Nucleus accumbens (tissue), 56 donors: ENCODE measurements at regions not wholly inside any gene's neighbourhood (a gene's known extent, or its start where the extent isn't known, plus 50 kb on each side); places are given as distances from the start of the nearest gene placed in this dataset.

ENCODE experiments used
- DNase-seq, 56 donors: peaks; one replicate each; lab custom pipeline; 2025; lab: John Stamatoyannopoulos, UW

GRCh38 chr1:218705911-218706893 is 361.1 kb downstream of the TGFB2 start:
- DNase-seq = no peak

DNA sequence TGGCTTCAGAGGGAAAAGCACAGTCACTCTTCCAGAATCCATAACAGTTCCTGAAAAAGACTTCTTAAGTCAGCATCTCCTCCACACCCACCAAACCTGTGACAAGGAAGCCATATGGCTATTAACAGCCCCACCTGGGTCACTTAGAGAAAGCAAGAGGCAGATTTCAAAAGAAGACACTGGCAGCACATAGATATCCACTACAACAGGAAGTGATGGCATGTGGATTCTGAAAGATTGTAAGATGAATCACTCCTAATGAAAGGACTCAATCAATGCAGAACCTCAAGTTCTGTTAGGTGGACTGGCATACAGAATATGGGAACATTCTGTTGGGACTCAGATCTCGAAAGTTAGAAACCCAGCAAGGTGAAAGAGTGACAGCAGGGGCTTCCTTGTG is 365.9 kb downstream of the TGFB2 start:
- no peak for DNase-seq

GRCh38 chr1:218711884-218712674 is 366.9 kb downstream of the TGFB2 start:
- no peak for DNase-seq

DNA sequence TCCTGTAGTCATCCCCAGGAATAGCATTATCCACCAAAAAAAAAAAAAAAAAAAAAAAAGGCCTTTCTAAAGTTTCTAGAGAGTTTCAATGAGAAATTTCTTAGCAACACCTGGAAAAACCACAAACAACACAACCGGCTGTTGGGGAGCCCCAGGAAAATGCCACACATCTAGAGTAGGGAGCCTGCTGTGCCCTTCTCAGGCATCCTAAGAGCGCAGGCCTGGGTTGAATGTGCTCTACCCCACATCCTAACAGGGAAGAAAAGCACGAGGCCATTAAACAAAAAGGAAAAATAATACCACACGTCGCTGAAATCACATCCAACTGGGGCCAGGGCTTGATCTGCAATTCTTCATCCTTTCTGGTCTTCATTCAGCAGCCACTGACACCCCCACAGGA is 367.5 kb downstream of the TGFB2 start:
- DNase-seq = no peak

DNA sequence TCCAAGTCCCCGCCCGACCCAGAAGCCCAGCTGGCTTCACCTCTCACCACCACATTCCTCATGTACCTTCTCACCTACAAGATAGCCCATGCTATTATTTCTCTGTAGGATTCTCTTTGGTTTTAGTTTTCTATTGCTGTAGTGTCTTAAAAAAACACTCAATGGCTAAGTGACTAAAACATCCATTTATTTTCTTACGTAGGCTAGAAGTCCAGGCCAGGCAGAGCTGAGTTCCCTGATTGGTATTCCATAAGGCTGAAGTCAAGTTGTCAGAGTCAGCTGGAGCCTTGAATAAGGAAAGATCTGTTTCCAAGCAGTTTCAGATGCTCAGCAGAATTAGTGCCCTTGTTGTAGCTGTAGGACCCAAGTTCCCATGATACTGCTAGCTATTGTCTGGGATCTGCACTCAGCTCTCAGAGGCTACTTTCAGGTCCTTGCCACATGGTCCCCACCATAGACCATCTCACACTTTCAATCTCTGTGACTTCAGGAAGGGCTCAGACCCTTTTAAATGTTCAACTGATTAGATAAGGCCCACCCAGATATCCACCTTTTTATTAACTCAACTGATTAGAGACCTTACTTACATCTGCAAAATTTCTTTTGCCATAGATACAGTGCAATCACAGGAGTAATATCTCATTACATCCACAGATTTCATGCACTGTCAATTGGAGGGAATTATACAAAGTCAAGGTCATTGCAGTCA is 371.0 kb downstream of the TGFB2 start:
- DNase-seq = no peak

- DNase-seq = no peak
Measured at GRCh38 chr1:218717575-218717974, 372.4 kb downstream of the TGFB2 start.

DNA sequence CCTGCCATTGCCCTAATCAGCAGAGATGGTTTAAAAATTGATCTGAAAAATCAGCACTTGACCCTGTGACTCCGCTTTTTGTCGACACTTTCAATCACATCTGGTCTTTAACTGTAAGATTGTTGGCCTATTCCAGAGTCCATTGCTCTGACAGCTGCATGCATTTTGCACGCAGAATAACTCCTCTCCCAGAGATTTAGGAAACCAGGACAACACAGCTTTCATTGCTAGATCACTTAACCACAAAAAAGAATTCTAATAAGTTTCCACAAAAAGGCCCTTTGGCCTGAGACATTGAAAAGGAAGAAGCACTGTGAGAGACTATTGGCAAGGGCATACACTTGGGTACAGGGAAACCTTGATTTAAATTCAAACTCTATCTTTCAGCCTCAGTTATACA is 373.1 kb downstream of the TGFB2 start:
- no peak for DNase-seq

DNA sequence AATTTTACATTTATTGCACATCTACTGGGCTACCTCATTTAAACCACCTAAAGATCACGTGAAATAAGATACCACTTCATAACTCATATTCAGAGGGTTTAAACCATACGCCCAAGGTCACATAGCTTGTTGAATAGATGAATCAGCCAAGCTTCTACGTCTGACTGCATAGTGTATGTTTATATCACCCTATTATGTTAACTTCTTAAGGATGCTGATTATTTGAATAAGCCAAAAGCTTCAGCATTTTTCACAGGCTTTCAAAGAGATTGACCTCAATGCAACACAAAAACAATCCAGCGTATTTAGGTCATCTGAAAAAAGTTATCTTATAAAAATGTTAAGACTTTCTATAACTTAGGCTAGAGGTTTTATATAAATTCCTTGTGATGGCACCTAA is 373.8 kb downstream of the TGFB2 start:
- no peak for DNase-seq

DNA sequence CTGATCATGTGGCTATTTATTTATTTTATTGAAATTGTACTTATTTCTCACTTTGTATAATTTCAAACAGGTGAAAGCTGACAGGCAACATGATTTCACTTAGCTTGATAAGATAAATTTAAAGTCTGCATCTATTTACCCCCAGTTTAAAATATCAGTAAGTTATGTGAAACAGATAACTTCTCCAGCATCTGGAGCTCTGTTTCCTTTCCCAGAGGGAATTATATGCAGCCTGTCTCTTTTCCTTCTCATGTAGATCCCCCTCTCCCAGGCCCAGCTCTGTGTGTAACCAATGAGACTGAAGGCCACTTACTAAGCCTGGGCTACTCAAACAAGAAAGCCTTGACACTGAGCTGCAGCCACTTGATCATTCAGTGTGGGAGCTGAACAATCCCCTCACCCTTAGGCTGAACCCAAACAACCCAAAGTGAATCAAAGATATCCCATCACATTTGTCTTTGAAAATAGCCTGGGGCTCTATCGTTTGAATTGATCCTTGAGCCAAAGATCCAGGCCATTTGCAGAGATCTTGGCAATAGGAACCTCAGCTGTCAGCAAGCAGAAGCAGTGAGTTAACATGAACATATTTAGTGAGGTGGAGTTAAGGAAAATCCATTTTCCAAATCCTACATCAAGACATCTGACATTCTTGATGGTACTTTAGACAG is 383.9 kb downstream of the TGFB2 start:
- no peak for DNase-seq

GRCh38 chr1:218735436-218736032 is 390.4 kb downstream of the TGFB2 start:
- DNase-seq = no peak

- no peak for DNase-seq
Measured at GRCh38 chr1:218739426-218739825, 394.3 kb downstream of the TGFB2 start.

DNA sequence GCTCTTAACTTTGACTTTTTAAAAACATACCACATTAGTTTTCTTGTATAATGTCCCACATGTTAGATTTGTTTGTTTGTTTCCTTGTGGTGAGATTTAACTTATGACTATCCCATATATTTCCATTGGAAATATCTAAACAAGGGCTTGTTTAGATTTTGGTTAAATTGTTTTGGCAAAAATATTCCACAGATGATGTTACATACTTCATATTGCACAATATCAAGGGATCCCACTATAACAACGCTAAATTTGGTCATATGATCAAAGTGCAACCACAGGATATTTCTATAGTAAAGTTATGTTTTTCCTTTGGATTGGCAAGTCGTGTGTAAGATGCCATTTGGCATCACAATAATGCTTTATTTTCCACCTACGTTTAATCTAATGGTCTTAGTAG is 396.7 kb downstream of the TGFB2 start:
- no peak for DNase-seq

DNA sequence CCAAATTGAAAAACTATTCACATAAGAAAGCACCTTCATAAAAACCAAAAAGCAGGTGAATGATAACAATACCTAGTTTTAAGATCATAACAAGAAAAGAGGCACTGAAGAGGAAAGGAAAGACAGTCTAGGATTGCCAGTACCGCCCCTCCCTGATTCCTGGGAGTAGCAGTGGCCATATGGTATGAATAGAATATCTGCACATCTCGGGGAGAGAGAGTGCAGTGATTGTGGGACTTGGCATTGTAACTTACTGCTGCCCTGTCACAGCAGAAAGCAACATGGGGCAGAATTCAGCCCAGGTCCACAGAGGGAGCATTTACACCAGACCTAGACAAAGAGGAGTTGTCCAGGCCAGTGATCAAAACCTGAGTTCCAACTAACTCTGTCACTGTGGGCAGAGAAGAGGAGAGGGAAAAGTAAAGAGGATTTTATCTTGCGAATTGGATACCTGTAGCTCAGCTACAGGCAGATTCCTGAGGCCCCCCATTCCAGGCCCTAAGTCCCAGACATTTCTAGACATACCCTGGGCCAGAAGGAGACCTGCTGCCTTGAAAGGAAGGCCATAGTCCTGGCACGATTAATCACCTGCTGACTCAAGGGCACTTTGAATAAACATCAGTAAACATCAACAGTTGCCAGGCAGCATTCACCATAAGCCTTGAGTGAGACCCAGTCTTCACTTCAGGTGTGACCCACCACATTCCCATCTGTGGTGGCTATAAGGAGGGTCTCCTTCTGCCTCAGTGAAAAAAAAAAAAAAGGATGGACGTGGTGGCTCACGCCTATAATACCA is 397.5 kb downstream of the TGFB2 start:
- DNase-seq = no peak

DNA sequence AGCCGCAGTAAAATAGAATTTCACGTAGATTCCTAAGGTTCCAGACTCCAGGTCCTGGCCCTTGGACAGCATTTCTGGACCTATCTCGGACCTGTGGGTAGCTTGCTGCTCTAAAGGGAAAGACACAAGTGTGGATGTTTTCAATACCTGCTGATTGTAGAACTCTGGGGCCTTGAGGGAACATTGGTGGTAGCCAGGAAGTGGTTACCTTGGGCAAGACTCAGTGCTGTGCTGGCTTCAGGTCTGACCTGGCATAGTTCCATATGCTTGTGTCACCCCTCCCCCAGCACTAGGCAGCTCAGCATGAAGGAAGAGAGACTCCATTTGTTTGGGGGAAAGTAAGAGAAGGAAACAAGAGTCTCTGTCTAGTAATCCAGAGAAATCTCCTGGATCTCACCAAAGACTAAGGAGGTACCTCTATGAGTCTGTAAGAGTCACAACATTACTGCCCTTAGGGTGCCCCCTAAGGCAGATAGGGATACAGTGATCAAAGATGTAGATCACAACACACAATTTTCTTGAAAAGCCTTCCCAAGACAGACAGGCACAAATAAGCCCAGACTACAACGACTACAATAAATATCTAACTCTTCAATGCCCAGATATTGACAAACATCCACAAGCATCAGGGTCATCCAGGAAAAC is 398.8 kb downstream of the TGFB2 start:
- no peak for DNase-seq

DNA sequence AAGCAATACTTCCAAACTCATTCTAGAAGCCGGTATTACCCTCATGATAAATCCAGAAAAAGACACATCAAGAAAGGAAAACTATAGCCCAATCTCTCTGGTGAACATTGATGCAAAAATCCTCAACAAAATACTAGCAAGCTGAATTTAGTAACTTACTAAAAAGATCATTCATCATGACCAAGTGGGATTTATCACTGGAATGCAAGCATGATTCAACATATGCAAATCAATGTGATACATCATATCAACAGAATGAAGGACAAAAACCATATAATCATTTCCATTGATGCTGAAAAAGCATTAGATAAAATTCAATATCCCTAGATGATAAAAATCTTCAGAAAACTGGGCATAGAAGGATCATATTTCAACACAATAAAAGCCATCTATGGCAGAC is 402.9 kb downstream of the TGFB2 start:
- DNase-seq = no peak

GRCh38 chr1:218750216-218750970 is 405.3 kb downstream of the TGFB2 start:
- no peak for DNase-seq

GRCh38 chr1:218751208-218751948 is 406.2 kb downstream of the TGFB2 start:
- DNase-seq = no peak
